Neutrophil (primary cell): ENCODE measurements at regions not wholly inside any gene's neighbourhood (a gene's known extent, or its start where the extent isn't known, plus 50 kb on each side); places are given as distances from the start of the nearest gene placed in this dataset.

Source experiments
- H3K27ac ChIP-seq: fragments of 200-600 bp; sonication (generic); 2 replicates; pipeline ENCODE4 v1.5.1; 2016; ENCODE audit warnings: mild to moderate bottlenecking, moderate library complexity
- H3K27me3 ChIP-seq: fragments of 200-600 bp; sonication (generic); 2 replicates; pipeline ENCODE4 v1.6.0; 2016; ENCODE audit warnings: mild to moderate bottlenecking
- H3K36me3 ChIP-seq: fragments of 200-600 bp; sonication (generic); 2 replicates; pipeline ENCODE4 v1.5.1; 2017
- H3K4me1 ChIP-seq, 2 experiments: fragments of 200-600 bp in 1 of 2; sonication (generic) in 1 of 2; 1 replicate in 1 of 2; 2 replicates in 1 of 2; pipeline versions ENCODE4 v1.5.1 to v1.6.1; 2013 to 2016; ENCODE audit warnings: low read depth in 1 of 2, low read length in 1 of 2, mild to moderate bottlenecking in 1 of 2, moderate library complexity in 1 of 2; ENCODE audit not compliant: control insufficient read depth in 1 of 2, insufficient read depth in 1 of 2
- H3K4me3 ChIP-seq, 2 experiments: fragments of 200-600 bp in 1 of 2; sonication (generic) in 1 of 2; 1 replicate in 1 of 2; 2 replicates in 1 of 2; pipeline ENCODE4 v1.5.1; 2013 to 2016; ENCODE audit warnings: low read depth in 1 of 2, low read length in 1 of 2, mild to moderate bottlenecking in 1 of 2, moderate library complexity in 1 of 2
- H3K9me3 ChIP-seq: fragments of 200-600 bp; sonication (generic); 2 replicates; pipeline ENCODE4 v1.5.1; 2016
- TF ChIP-seq, protein P1 (sequence below): fragments of 200-600 bp; sonication (generic); IDR thresholded peaks from 2 replicates; pipeline ENCODE4 v1.5.1; 2016; ENCODE audit warnings: antibody characterized with exemption

GRCh38 chr5:39794513-39795210, 369.9 kb upstream of the DAB2 start:
- H3K27ac ChIP-seq = no peak overlapping the region

GRCh38 chr5:39785410-39785809, 360.6 kb upstream of the DAB2 start:
- no peaks in the 10 kb centered on the region for H3K36me3 ChIP-seq
- H3K27ac ChIP-seq = no peak overlapping the region
- no peaks in the 10 kb centered on the region for H3K27me3 ChIP-seq
- no peaks in the 10 kb centered on the region for H3K4me1 ChIP-seq
- no peaks in the 10 kb centered on the region for H3K9me3 ChIP-seq
- no peak overlapping the region for H3K4me3 ChIP-seq
- TF ChIP-seq, protein P1, sequence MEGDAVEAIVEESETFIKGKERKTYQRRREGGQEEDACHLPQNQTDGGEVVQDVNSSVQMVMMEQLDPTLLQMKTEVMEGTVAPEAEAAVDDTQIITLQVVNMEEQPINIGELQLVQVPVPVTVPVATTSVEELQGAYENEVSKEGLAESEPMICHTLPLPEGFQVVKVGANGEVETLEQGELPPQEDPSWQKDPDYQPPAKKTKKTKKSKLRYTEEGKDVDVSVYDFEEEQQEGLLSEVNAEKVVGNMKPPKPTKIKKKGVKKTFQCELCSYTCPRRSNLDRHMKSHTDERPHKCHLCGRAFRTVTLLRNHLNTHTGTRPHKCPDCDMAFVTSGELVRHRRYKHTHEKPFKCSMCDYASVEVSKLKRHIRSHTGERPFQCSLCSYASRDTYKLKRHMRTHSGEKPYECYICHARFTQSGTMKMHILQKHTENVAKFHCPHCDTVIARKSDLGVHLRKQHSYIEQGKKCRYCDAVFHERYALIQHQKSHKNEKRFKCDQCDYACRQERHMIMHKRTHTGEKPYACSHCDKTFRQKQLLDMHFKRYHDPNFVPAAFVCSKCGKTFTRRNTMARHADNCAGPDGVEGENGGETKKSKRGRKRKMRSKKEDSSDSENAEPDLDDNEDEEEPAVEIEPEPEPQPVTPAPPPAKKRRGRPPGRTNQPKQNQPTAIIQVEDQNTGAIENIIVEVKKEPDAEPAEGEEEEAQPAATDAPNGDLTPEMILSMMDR = no peak

More at GRCh38 chr5:39794513-39795210, 369.9 kb upstream of the DAB2 start:
- no peaks in the 10 kb centered on the region for H3K36me3 ChIP-seq
- TF ChIP-seq, protein P1 = no peak
- no peaks in the 10 kb centered on the region for H3K27me3 ChIP-seq
- no peaks in the 10 kb centered on the region for H3K4me1 ChIP-seq
- H3K4me3 ChIP-seq = no peak overlapping the region
- H3K9me3 ChIP-seq = no peaks in the 10 kb centered on the region

DNA sequence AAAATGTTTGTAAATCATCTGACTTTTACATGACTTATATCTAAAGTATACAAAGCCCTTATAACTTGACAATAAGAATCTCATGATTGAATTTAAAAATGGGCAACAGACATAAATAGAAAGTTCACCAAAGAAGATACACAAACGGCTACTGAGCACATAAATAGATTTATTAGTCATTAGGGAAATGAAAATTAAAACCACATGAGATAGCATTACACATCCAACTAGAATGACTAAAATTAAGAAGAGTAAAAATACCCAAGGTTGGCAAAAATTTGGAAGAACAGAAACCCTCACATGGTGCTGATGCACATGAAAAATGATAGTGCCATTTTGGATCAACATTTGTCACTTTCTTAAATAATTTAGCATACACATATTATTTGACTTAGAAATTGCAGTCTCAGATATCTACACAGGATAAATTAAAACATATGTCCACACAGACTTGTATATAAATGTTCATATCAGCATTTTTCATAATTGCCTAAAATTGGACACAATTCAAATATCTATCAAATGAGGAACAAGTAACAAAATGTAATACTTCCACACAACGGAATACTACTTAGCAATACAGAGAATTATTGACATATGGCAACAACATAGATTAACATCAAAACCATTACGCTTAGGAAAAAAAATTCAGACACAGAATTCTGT, 359.1 kb upstream of the DAB2 start:
- TF ChIP-seq, protein P1 = no peak
- Histone ChIP-seq H3K27me3 (no peaks in the 10 kb centered on the region), H3K27ac (no peak overlapping the region)

DNA sequence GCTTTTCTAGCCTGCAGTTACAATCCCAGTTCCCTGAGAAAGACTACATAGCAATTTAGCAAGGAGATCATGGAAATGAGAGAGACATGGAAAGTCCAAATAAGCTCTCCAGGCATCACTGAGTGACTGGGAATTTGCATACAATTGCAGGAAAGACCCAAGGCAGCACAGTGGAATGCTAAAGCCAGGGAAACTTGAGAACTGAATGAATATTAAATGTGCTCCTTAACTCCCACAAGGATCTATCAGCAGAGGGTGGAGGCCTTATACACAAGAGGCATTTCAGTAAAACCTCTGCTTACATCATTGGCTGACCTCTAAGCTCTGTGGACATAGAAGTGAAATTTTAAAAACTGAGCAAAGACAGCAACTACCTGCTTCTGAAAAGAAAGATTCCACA, 355.6 kb upstream of the DAB2 start:
- TF ChIP-seq, protein P1 = no peak
- H3K27me3 ChIP-seq = no peaks in the 10 kb centered on the region
- H3K9me3 ChIP-seq = no peaks in the 10 kb centered on the region
- no peaks in the 10 kb centered on the region for H3K4me1 ChIP-seq
- H3K27ac ChIP-seq = no peak overlapping the region
- no peaks in the 10 kb centered on the region for H3K36me3 ChIP-seq
- H3K4me3 ChIP-seq = no peak overlapping the region

More for the DNA sequence above, 359.1 kb upstream of the DAB2 start:
- Histone ChIP-seq H3K4me3 (no peak overlapping the region), H3K36me3 (no peaks in the 10 kb centered on the region), H3K9me3 (no peaks in the 10 kb centered on the region), H3K4me1 (no peaks in the 10 kb centered on the region)

- Histone ChIP-seq H3K27me3 (no peaks in the 10 kb centered on the region), H3K36me3 (no peaks in the 10 kb centered on the region), H3K27ac (no peak overlapping the region), H3K9me3 (no peaks in the 10 kb centered on the region), H3K4me1 (no peaks in the 10 kb centered on the region), H3K4me3 (no peak overlapping the region)
- TF ChIP-seq, protein P1 = no peak
These were observed 355.1 kb upstream of the DAB2 start for GRCh38 chr5:39779831-39780230.
